GM21529 (cell line): ENCODE measurements at regions not wholly inside any gene's neighbourhood (a gene's known extent, or its start where the extent isn't known, plus 50 kb on each side); places are given as distances from the start of the nearest gene placed in this dataset.
A peak's percentile ranks its signal among the peaks of the same experiment; 100 is the strongest.

Experiments used
- ATAC-seq: cut with Tn5 transposase; IDR thresholded peaks from one replicate; pipeline ENCODE4 v1.9.1; 2021; ENCODE audit not compliant: unreplicated experiment

DNA sequence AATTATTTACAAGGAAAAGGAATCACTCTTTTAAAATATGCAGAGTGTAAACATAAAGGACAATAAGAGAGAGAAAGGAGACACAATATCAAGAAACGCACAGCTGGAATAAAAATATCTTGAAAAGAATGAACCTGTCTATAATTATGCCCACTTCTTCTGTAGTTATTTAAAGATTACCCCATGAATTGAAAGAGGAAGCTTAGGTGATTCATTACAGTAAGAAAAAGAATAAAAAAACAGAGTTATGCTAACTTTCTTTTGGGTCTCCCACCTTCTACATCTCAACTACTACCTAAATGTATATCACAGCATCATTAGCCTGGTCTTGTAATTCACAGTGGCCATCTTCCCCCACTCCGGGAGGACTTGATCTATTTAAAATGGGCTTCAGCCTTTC, 182.1 kb downstream of the MRPL39 start:
- ATAC-seq, result no peak

DNA sequence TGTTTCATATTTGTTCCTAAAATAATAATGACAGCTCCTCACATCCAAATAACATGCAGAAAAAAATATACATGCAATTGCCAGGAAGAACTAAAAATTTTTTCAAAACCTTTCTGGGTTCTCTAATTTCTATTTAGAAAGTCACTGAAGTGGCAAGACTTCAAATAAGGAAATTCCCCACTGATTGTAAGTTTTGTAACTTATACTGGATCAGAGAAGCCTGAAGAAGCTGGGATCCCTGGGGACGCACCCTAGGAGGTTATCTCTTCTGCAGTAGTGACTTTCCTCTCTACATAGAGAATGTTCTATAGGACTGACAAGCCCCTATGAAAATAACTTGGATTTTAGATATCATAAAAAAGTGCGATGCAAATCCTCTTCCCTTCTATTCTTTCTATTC, 182.6 kb downstream of the MRPL39 start:
- no peak for ATAC-seq

DNA sequence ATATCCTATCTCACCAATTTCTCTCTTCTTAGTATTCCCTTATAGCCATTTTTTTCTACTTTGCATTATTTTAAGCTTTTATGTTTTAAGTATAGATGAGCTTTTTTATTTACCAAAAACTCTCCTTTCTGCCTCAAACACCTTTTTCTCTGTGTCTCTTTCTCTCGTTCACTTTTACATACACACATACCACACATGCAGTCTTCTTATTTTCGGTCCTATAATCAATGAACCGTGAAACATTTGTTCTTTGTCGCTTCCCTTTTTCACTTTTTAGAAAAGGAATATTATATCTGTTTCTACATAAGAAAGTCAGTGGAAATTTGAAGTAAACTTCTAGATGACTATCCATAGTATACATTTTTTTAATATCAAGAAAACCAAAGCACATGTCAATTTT, 183.2 kb downstream of the MRPL39 start:
- ATAC-seq, result no peak

DNA sequence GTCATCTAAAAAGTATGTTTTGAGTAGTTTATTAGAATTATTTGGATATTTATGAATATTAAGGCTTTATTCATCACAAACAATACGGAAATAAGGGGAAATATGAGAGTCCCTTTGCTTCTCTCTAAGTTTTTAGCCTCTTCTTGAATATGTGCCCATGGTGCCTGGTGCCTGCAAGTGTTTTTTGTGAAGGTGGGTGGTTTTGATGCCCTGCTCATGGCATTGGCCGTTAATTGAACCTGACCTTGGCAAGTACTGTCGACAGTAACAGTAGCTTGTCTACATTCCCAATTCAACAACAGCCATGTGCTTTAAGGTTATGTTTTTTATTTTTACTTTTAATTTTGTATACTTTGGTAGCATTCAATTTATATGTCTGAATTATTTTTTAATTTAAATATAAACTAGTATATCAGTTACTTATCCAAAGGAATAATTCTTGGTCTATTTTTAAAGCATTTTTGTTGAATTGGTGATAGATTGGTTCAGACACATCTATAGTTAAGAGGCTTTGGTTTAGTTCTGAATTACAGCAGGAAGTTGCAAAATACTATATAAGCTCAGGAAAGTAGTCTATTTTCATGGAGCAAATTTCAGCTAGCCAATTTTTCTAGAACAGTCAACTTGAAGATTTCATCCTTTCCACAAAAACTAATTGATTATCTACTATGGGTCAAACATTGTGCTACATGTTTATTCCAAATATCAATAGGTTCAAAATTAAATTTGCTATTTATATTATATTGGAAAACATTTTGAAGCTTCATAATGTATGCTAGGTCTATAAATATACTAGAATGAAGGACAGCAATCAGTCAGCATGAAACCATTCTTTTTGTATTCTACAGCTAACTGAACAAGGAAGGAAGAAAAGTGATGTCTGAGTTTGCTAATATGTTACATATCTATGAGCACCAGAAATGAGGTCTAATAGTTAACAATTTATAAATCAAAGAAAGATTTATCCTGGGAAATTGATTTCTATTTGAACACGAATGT, 184.4 kb downstream of the MRPL39 start:
- no peak for ATAC-seq

DNA sequence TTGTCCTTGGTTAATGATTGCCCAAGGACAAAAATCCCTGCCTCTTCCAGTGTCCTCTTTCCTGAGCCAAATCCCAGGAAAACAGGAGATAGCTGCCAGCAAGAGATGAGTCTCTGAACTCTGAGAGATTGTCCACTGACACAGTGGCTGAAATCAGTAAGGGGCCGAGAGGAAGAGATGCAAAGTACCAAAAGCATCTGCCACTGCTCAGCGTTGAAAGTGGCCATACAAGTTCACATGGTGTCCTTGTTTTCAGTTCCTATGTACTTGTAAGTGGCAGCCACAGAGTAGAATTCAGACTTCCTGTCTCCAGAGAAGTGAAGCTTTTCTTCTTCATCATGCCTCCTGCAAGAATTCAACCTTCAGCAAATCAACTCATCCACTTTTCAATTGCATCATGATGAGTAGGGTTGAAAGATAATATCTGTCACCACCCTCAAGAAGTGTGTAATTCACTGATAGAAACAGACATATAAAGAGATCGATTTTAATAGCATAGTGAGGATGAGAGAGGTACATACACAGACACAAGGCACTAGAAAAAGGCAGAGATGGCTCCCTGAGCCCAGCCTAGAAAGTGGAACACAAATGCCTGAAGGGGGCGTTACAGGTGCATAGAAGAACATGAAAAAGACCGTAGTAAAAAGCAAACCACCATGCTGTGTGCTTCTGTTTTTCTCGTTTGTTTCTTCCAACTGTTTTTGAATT, 185.8 kb downstream of the MRPL39 start:
- peak; percentile 68 for ATAC-seq

DNA sequence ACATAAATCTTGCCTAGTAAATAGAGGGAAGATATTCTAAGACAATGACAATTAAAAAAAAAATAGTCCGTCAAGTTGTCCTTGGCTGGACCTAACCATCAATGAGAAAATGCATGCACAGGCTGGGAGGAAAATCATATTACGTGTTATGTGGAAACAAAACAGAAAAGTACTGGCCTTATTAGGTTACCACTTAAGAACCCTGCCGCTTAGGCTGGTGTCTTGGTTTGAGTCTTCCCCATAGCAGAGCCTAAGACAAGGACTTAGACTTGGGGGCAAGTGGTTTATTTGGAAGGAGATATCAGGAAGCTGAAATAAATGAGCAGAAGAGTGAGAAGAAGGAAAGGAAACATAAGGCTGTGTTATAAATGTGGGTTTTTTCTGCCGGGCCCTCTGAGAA, 186.4 kb downstream of the MRPL39 start:
- peak; percentile 9 for ATAC-seq

DNA sequence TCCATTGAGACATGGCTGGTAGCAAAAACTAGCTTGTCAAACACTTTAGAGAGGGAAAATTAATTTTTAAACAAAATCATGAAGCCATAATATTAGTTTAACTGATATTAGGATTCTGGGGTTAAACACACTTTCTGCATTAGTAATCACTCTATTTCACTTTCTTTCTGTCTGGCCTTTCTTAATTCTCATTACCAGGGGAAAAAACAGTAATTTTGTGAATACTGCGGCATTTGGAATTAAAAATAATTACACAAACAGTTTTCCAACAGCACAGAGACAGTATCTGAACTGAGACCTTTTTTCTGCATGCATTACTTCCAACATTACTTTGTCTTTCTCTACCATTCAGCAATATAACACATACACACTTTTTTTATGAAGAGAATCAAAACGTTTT, 190.6 kb downstream of the MRPL39 start:
- no peak for ATAC-seq

DNA sequence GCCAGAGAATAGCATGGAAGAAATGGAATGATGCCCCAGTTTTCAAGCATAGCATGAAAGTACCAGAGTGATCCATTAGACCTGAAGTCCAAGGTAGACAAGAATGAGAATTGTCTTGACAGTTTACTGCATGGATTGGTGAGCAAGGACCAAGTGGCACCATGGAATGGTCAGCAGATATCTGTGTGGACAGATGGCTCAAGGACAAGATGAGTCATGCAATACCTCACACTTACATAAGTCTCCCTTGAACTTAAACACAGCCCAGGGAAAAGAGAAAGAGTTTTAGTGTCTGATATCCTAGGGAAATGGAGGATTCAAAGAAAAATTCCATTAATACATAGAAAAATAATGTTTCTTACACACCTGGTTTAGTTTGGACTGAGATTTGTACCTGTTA, 195.2 kb downstream of the MRPL39 start:
- no peak for ATAC-seq

DNA sequence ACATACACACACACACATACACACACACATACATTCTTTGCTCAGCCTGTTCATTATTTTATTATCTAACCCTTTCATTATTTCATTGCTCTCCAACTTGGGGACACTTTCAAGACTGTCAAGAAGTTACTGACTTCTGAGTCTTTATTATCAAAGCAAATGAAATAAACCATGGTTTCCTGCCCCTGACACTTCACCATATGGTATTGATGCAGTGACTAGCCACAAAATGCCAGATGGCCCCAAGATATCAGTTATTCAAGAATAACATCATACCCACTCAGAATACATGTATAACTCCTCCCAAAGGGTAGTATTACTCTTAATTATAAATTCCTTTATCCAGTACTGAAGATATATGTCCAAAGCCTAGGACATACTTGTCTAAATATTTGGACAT, 197.3 kb downstream of the MRPL39 start:
- ATAC-seq, result no peak

DNA sequence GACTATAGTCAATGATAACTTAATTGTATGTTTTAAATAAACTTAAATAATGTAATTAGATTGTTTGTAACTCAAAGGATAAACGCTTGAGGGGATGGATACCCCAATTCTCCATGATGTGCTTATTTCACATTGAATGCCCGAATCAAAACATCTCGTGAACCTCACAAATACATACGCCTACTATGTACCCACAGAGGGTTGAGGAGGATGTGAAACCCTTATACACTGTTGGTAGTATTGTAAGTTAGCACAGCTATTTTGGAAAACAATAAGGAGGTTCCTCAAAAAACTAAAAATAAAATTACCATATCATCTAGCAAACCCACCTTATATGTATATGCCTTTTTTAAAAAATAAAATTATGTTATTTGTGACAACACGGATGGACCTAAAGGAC, 198.6 kb downstream of the MRPL39 start:
- no peak for ATAC-seq

DNA sequence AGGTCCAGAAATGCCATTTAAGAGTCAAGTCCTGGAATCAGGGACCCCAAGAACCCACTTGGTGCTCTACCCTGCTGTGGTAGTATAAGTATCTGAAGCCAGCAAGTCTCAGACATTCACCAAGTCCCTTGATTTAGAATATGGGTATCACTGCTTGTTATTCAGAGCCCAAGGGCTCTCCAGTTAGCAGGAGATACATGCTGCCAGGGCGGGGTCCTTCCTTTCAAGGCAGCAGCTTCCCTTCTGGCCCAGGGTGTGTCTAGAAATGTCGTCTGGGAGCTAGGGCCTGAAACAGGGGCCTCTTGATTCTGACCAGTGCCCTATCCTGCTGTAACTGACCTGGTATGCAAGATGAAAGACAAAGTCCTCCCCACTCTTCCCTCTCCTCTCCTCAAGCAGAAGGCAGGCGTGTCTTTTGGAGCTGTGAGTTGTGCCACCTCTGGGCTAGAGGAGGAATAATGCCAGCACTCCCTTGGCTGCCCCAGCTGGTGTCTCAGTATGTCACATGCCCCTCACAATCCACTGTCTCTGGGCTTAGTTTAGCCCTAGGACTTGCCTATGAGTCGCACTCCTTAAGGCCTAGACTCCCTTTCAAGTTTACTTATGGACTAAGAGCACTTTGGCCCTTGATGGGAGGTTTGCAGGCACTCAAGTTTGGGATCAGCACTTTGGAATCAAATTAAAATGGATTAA, 200.2 kb downstream of the MRPL39 start:
- no peak for ATAC-seq

DNA sequence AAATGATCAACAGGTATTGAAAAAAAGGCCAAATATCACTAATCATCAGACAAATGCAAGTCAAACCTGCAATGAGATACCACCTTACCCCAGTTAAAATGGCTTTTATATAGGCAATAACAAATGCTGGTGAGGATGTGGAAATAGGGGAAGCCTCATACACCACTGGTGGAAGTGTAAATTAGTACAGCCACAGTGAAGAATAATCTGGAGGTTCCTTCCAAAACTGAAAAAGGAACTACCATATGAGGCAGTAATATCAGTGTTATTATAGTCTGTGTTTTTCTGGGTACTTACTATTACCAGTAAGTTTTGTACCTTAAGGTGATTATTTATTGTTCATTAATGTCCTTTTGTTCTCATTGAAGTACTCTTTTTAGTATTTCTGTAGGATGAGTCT, 201.3 kb downstream of the MRPL39 start:
- no peak for ATAC-seq

DNA sequence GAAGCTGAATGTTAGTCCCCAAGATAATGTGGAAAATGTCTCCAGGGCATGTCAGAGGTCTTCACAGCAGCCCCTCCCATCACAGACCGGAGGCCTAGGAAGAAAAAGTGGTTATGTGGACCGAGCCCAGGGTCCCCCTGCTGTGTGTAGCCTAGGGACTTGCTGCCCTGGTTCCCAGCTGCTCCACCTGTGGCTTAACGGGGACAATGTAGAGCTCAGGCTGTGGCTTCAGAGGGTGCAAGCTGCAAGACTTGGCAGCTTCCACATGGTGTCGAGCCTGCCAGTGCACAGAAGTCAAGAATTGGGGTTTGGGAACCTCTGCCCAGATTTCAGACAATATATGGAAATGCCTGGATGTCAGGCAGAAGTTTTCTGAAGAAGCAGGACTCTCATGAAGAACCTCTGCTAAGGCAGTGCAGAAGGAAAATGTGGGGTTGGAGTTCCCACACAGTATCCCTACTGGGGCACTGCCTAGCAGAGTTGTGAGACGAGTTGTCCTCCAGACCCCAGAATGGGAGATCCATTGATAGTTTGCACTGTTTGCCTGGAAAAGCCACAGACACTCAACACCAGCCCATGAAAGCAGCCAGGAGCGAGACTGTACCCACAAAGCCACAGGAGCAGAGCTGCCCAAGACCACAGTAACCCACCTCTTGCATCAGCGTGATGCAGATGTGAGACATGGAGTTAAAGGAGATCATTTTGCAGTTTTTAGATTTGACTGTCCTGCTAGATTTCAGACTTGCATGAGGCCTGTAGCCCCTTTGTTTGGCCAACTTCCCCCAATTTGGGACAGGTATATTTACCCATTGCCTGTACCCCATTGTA, 204.9 kb downstream of the MRPL39 start:
- no peak for ATAC-seq

DNA sequence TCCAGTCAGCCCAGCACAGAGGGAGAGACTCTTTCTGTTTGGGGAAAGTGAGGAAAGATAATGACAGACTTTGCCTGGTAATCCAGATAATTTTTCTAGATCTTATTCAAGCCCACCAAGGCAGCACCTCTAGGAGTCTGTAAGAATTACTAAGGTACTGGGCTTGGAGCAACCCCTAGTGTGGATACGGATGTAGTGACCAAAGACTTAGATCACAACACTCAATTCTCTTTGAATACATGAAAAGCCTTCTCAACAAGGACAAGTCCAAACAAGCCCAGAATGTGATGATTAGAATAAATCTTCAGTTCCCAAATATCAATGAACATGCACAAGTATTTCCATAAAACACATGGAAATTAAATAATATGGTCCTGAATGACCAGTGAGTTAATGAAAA, 206.9 kb downstream of the MRPL39 start:
- ATAC-seq, result no peak

DNA sequence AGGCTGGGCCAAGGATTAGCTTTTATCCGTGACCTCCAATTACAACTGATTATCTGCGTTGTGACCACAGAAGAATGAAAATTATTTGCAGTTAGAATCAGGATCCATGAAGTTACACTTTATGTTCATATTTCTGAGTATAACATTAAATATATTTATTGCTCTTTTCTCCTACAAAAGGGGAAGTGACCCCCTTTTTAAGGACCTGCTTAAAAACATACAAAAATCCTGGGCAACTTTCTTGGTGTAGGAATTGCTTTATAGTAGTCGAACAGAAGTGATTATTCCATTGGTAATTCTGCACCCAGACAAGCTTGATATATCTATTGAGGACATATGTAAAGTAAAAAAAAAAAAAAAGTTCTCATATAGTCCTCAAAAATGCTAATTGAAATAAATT, 208.7 kb downstream of the MRPL39 start:
- no peak for ATAC-seq

DNA sequence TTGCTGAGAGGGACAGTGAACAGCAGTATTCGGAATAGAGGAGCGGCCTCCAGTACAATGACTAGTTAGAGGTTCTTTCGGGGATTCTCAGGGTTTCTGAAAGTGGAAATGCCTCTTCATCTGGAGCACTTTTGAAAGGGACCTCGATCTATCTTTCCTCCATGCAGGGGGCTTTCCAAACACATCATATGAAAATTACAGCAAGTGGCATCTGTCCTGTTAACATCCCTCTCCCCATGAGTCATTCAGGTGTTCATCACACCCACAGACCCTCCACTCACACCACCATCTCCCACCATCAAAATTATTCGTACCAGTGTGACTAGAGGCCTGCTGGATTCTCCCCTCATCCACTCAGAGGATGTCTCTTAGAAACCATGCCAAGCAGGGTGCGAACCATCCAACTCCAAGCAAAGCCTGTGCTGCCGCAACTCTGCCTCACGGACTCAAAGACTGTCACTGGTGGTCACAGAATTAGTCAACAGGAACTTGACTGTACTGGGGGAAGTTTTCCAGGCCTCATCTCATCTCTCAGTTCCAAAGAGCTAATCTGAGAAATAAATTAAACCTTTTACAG, 211.1 kb downstream of the MRPL39 start:
- peak; percentile 89 for ATAC-seq

DNA sequence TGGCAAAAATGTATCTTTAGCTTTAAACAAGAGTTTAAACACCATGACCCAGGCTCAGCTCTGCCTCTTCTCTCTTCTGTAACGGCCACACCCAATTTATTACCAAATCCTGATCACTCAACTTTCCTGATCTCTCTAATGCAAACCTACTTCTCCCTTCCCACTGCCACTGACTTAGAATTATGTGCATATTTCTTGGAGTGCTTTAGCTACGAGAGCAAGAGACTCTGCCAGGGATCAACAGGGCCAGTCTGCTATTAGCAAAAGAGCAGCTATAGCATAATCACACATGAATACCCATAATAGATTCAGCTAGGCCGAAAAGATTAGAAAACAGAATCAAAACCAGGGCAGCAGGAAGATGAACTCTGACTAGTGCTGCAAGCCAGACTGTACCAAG, 215.5 kb downstream of the MRPL39 start:
- no peak for ATAC-seq

DNA sequence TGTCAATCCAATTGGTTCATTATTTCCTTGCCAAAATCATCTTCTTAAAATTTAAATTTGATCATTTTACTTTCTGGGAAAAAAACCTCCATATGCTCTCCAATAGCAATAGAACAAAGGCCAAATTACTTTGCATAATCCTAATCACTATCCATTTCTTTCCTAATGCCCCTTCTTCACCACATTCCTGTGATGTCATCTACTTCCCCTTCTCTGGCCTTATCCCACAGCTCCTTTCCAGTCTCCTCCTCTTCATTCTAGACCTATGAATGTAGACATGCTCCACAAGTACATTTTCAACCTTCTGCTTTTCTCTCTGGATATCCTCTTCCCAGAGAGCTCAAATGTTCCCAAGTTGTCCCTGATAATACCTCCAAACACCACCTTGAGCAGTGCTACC, 216.6 kb downstream of the MRPL39 start:
- no peak for ATAC-seq

DNA sequence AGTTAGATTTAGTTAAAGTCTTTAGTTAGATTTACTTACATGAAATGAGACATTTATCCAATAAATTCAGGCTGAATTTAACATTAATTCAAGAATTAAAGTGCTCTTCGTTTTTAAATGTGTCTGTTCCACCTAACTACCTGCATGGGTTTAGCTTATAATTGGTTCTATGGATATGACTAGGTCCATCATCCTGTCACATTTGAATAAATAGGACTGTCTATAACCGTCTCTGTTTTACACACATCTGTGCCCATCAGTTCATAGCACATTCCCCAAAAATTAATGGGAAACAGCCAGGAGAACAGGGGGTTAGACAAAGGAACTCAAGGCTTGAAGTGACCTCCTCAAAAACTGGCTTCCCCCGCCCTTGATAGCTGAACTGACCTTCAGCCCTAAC, 219.6 kb downstream of the MRPL39 start:
- peak; percentile 36 for ATAC-seq

DNA sequence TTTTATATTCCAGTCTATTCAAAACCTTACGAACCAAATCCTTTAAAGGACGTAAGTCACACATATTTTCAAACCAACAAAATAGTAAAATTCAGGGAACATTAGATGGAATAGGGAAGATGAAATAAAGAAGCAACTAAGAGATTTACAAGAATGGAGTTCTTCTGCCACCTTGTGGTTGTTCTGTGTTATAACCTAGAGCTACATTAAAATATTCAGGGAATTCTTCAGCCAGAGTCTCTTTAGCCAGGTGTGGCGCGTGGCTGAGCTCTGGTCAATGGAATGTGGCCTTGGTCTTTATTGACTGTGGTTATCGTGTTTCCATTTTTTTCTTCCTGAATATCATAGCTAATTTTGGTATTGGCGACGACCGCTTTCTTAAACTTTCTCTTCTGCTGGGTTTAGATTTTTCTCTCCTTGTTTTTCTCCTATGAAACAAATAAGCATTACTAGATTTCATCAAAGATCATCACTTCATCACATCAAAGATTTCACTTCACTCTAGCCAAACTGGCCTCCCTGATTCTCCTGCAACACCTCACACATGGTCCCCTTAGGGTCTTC, 221.3 kb downstream of the MRPL39 start:
- ATAC-seq, result peak; percentile 56
